HG03439 (cell line): ENCODE measurements at regions not wholly inside any gene's neighbourhood (a gene's known extent, or its start where the extent isn't known, plus 50 kb on each side); places are given as distances from the start of the nearest gene placed in this dataset.
"Not testable (repeated sequence)": the region's sequence is repeated elsewhere in the genome, so short reads cannot be mapped to it uniquely, and the experiment has no call there.

ENCODE experiments used
- ATAC-seq: cut with Tn5 transposase; IDR thresholded peaks from one replicate; pipeline ENCODE4 v1.9.1; 2021; ENCODE audit warnings: mild to moderate bottlenecking, moderate library complexity; ENCODE audit not compliant: unreplicated experiment

DNA sequence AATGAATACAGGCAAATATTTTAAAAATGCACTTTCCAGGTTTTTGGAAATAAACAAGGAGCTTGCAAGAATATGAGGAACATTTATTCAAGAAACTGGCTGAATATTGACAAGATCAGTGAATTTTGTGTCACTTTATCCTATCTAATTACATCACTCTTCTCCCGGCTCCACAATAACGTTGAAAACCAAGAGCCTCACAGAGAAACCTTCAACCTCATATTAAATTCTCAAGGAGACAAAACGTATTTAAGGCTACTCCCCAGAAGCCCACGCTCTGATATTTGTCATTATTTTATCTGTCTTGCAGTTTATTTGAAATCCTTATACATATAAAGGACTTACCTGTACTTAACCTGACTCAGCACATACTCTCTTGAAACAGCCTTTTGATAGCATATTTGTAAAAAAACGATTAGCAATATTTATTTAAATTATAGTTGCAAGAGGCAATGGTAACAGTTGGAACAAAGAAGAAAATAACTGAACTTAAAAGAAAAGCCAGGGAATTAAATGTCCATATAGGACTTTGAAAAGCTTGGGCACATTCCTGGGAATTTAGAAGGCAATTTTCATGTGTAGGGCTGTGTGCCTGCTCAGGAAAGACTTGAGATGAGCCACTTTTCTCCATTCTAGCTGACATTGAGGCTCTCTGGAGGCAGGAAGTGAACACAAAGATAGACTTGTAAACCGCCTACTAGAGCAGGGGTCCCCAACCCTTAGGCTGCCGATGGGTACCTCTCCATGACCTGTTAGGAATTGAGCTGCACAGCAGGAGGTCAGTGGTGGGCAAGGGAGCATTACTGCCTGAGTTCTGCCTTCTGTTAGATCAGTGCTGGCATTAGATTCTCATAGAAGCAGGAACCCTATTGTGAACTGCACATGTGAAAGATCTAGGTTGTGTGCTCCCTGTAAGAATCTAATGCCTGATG is 636.4 kb downstream of the SLC16A7 start:
- ATAC-seq = no peak

DNA sequence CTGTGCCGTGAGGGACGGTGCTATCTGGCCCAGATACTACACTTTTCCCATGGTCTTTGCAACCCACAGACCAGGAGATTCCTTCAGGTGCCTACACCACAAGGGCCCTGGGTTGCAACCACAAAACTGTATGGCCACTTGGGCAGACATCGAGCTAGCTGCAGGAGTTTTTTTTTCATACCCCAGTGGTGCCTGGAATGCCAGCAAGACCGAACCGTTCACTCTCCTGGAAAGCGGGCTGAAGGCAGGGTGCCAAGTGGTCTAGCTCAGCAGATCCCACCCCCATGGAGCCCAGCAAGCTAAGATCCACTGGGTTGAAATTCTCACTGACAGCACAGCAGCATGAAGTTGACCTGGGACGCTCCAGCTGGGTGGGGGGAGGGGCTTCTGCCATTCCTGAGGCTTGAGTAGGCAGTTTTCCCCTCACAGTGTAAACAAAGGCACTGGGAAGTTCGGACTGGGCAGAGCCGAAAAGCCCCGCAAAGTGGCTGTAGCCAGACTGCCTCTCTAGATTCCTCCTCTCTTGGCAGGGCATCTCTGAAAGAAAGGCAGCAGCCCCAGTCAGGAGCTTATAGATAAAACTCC is 638.9 kb downstream of the SLC16A7 start:
- ATAC-seq = not testable (repeated sequence)

- ATAC-seq = no peak
Measured at GRCh38 chr12:60235261-60235660, 639.4 kb downstream of the SLC16A7 start.

- ATAC-seq = not testable (repeated sequence)
Measured at GRCh38 chr12:60236416-60236815, 640.6 kb downstream of the SLC16A7 start.

GRCh38 chr12:60240891-60241290 is 645.1 kb downstream of the SLC16A7 start:
- ATAC-seq = no peak

DNA sequence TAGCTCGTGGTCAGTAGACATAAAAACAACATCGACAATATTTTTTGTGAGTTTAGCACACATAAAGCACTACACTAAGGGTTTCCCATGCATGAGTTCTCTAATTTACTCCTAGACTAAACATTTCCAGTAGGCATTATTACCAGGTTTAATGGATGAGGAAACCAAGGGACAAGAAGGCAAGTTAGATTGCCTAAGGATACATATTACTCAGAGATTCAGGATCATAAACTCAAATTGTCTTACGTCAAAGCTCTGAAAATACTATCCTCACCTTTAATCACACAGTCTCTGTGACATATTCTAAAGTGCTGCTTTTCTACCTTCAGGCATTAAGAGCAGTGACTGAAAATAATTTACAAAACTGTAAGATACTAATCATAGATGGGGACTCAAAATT is 655.3 kb downstream of the SLC16A7 start:
- ATAC-seq = no peak

DNA sequence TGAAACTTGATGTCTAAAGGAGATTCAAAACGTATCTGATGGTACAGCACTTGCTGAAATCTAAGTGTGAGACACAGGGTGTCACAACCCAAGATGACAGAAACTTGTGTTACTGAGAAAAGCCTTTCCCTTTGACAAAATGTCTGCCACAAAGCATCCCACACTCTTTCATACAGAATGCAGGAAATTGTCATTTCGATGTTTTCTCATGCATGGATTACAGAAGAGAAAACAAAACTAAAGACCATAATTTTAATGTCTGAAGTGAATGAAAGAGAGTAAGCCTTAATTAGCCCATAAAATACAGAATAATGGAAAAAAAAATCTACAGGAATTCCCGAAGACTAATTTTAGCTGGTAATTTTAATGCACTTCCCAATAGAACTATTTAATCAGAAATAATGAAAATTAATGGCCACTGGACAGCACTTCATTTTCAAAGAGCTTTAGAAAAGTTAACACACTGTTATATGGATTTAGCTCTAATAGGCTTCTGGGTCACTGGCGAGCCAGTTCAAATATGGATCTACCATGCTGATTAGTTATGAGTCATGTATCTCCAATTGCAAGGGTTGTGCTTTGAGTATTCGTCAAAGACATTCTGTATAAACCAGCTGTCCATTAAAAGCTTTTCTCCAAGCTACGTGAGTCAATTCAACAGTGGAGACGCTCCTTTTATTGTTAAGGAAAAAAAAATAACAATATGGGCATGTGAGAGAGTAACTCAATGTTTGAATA is 656.7 kb downstream of the SLC16A7 start:
- ATAC-seq = no peak

- ATAC-seq = no peak
Measured at GRCh38 chr12:60255044-60255443, 659.2 kb downstream of the SLC16A7 start.

DNA sequence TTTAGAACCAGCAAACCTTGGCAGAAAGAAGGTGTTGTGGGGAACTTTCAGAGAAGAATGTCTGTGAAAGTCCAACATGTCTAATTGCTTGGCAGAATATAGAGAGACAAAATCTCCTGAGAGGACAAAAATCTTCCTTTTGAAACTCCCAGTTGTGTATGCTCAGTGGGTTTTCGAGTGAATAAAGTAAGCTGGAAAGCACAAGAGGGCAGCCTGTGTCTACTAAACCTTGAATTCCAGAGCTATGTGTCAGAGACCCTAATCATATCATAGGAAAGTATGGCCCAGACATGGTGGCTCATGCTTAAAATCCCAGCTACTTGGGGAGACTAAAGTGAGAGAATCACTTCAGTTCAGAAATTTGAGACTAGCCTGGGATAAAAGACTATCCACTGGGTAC is 661.2 kb downstream of the SLC16A7 start:
- no peak for ATAC-seq

GRCh38 chr12:60259225-60259624 is 663.4 kb downstream of the SLC16A7 start:
- ATAC-seq = no peak

GRCh38 chr12:60262378-60262777 is 666.5 kb downstream of the SLC16A7 start:
- no peak for ATAC-seq

DNA sequence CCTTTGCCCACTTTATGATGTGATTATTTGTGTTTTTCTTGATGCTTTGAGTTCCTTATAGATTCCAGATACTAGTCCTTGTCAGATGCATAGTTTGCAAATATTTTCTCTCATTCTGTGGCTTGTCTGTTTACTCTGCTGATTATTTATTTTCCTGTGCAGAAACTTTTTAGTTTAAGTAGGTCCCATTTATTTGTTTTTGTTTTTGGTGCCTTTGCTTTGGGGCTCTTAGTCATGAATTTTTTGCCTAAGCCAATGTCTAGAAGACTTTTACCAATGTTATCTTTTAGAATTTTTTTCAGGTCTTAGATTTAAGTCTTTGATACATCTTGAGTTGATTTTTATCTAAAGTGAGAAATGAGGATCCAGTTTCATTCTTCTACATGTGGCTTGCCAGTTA is 667.3 kb downstream of the SLC16A7 start:
- ATAC-seq = no peak

- no peak for ATAC-seq
Measured at GRCh38 chr12:60263836-60264493, 668.1 kb downstream of the SLC16A7 start.

DNA sequence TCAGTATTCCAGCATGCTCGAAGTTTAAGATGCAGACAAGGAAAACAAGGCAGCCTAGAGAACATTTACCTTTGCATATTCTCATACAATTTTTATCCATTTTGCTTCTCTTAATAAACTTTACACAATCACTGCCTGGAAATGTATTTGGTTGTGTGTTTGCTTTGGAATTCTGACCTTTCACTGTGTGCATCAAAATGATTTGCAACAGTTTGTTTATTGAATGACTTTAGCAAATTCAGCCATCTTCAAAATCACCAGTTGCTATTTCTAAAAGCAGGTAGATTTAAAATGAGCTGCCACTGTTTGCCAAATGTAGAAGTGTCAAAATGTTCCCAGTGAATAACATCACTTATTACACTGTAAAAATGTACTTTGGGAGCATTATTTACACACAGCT is 669.9 kb downstream of the SLC16A7 start:
- no peak for ATAC-seq

DNA sequence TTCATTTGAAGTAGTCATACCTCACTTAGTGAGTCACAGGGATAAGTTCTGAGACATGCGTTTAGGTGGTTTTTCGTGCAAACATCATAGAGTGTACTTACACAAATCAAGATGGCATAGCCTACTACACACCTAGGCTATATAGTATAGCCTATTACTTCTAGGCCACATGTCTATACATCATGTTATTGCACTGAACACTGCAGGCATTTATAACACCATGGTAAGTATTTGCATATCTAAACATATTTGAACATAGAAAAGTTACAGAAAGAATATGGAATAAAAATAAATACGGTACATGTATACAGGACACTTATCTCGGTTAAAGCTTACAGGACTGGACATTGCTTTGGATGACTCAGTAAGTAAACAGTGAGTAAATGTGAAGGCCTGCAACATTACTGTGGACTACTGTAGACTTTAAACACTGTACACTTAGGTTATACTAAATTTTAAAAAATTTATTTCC is 670.6 kb downstream of the SLC16A7 start:
- ATAC-seq = no peak

DNA sequence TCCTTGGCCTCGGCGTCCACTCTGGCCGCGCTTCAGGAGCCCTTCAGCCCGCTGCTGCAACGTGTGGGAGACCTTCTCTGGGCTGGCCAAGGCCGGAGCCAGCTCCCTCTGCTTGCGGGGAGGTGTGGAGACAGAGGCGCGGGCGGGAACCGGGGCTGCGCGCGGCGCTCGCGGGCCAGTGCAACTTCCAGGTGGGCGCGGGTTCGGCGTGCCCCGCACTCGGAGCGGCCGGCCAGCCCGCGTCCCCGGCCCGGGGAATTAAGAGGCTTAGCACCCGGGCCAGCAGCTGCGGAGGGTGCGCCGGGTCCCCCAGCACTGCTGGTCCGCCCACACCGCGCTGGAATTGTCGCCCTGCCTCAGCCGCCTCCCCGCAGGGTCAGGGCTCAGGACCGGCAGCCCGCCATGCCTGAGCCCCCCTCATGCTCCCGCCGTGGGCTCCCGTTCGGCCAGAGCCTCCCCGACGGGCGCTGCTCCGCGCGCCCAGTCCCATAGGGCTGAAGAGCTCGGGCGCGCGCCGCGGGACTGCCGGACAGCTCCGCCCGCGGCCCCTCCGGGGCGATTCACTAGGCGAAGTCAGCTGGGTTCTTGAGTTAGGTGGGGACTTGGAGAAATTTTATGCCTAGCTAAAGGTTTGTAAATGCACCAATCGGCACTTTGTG is 673.9 kb downstream of the SLC16A7 start:
- ATAC-seq = no peak

DNA sequence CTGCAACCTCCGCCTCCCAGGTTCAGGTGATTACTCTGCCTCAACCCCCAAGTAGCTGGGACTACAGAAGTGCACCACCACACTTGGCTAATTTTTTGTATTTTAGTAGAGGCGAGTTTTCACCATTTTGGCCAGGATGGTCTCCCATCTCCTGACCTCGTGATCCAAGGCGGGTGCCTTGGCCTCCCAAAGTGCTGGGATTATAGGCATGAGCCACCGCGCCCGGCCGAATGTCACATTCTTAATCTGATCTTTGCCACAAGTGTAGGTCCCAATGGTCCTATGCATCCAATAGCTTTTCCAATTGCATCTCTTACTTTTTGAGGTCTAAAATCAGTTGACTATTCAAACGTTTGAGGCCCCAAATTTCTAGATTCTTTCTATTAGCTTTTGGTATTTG is 676.0 kb downstream of the SLC16A7 start:
- ATAC-seq = no peak

DNA sequence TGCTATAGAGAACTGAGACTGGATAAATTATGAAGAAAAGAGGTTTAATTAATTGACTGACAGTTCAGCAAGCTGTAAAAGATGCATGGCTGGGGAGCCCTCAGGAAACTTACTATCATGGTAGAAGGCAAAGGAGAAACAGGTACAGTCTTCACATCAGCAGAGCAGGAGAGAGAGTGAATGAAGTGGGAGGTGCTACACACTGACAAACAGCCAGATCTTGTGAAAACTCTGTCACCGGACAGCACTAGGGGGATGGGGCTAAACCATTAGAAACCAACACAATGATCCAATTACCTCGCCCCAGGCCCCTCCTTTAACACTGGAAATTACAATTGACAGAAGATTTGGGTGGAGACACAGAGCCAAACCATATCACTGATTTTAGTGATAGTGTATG is 682.4 kb downstream of the SLC16A7 start:
- ATAC-seq = no peak

DNA sequence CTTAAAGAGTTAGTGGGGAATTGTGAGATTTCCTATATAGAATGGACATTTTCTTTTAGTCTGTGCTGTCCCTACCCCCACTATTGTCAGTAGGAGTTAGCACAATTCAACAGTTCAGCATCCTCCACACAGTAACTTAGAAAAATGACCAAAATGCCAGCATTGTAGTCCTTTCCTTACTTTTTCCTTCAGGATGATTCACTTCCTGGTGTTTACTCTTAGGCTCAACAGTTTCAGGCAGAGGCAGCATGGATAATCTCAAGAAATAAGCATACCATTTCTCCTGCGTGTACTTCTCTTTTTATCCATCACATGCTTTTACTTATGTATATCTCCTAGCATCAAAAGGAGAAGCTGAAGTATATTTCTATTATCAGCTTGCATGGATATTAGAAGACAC is 683.4 kb downstream of the SLC16A7 start:
- ATAC-seq = no peak

- ATAC-seq = no peak
Measured at GRCh38 chr12:60281522-60281921, 685.7 kb downstream of the SLC16A7 start.

GRCh38 chr12:60290532-60290931 is 694.7 kb downstream of the SLC16A7 start:
- ATAC-seq = no peak
